Islet precursor cell (in vitro differentiated cells): ENCODE measurements at regions not wholly inside any gene's neighbourhood (a gene's known extent, or its start where the extent isn't known, plus 50 kb on each side); places are given as distances from the start of the nearest gene placed in this dataset.
A peak's percentile ranks its signal among the peaks of the same experiment; 100 is the strongest.

ENCODE experiments used
- DNase-seq: peaks from one replicate; pipeline ENCODE4 v3.0.0-alpha.2; 2018

DNA sequence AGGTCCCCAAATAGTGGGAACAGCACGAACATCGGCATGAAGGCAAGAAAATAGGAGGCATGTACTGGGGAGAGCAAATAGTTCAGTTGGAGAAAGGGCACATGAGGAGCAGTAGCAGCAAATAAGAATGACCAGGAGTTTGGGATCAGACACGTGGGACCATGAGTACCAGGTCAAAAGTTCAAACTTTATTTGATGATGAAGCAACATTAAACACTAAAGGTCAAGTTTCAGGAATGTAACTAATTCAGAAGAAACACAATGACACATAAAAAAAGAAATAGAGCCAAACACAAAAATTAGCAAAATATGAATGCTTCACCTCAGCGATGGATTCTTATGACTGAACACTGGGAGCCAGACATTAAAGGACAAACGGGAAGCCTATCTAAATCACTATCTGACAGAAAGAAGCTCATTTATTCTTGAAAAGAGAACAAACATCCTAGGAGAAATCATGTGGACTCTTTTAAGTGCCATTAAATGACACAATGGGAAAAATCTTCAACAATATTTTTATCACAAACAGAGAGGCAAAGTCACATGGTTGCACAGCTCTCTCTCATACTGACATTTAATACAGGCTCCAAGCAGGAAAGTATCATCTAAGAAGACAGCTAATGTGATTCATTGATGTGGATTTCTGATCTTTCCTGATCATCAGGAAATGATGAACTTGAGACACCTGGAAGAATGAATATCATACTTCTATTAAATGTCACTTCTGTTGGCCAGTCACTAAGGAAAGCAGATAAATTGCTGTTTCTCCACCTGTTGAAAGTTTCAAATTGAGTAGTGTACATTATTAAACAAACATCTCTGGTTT lies 216.9 kb upstream of the THBS1 start:
- DNase-seq, result no peak

DNA sequence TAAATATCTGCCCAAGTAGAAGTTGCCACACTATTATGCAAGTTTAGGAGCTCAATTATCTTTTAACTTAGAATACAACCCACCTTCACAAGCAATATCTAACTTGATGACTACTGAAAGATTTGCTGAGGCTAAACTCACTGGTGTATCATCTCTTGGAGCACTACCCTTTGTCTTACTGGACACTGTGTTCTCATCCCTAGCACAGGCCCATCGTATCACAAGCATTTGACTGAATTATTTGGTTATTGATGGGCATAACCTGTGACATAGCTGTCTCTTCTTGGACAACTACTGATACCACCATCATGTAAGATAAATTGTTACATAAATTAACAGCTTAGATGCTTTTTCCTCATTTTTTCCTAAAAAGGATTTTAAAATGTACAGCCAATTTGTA lies 216.2 kb upstream of the THBS1 start:
- no peak for DNase-seq

DNA sequence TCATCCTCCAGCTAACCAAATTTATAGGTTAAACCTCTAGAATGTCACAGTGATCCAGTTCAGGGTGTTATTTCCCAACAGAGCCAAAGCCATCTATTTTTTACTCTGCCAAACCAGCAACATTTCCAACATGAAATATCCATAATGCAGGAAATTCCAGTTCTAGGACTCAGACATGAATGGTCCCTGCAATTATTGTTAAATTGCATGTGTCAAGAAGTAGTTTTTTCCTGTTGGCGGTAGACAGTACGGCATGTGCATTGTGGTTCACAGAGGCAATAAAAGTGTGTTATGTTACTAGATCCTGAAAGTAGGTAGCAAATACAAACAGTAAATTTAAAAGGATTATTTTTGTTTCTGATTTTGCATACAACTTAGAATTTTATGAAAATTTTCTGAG lies 215.7 kb upstream of the THBS1 start:
- no peak for DNase-seq

DNA sequence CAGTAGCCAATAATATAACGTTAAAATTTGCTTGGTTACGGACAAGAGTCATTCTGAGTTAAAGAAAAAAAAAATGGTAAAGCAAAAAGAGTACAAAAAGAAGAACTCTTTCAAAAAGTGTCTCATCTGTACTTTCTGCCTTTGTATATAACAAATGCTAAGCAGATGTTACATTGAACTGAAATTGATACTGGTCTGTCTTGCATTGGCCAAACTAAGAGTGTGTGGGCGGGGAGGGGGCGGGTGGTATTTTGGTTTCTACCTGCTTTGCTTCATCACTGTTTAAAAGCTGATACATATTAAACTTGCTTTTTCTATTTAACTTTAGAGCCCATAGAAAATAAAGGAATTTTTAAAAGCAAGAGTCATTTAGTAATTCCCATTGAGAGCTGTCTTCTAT lies 215.0 kb upstream of the THBS1 start:
- DNase-seq, result no peak

DNA sequence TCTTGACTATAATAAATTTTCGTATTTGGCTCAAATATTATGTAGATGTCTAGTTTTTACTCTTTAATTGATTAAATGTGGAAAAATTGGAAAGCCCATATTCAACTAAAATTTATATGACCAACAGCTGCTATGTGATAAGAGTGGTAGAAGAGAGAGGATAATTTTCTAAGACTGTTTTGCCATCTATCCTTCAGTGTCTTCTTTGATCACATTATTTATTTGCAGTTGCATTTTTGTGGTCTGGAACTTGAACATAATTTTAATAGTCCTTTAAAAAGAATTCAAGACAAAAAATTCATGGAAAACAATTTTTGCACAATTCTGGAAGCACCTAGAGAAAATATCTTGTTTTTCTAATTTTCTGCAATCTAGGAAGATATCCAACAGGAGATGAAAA lies 213.3 kb upstream of the THBS1 start:
- no peak for DNase-seq

DNA sequence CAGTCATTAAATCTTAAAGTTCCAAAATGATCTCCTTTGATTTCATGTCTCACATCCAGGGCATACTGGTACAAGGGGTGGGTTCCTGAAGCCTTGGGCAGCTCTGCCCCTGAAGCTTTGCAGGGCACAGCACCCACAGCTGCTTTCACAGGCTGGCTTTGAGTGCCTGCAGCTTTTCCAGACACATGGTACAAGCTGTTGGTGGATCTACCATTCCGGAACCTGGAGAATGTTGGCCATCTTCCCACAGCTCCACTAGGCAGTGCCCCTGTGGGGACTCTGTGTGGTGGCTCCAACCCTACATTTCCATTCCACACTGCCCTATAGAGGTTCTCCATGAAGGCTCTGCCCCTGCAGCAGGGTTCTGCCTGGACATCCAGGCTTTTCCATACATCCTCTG lies 211.1 kb upstream of the THBS1 start:
- DNase-seq, result no peak

DNA sequence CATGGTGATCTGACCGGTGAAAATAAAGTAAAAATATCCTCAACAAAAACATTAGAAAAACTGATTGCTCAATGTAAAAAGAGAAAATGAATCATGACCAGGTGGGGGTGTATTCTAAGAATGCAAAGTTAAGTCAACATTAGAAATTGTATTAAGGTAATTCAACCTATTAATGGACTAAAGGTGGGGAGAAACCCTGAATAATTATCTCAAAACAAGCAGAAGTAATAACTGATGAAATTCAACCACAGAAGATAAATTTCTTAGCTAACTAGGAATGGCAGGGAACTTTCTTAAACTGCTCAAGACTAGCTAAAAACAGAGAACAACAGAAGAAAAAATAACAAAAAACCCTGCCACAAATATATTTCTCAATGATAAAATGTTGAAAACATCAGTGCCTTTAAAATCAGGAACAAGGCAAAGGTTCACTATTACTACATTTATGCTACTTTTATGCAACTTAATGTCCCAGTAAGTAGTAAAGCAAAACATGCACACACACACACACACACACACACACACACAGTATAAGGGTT lies 204.4 kb upstream of the THBS1 start:
- DNase-seq, result no peak

DNA sequence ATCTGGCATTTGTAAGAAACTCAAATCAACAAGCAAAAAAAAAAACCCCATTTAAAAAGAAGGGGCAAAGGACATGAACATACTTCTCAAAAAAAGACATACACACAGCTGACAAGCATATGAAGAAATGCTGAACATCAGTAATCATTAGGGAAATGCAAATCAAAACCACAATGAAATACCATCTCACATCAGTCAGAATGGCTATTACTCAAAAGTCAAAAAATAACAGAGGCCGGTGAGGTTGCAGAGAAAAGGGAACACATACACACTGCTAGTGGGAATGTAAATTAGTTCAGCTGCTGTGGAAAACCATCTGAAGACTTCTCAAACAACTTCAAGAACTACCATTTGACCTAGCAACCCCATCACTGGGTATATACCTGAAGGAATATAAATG lies 199.4 kb upstream of the THBS1 start:
- DNase-seq, result no peak

DNA sequence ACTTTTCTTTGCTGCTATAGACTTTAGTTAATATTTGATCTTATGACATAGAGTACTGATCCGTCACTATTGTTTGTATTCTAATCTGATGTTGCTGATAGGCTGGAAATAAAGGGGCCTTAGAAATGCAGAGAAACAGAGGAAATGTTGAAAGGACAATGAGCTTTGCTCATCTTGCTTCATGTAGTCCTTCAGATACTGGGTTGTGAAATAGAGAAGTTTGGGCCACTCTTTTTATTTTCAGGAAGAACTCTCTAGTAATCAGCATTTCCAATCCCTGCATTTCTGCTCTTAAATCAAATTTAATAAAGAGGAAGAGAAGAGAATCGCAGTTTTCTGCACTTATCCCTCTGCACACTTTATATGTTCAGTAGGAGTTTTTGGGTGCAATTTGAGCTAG lies 192.8 kb upstream of the THBS1 start:
- no peak for DNase-seq

DNA sequence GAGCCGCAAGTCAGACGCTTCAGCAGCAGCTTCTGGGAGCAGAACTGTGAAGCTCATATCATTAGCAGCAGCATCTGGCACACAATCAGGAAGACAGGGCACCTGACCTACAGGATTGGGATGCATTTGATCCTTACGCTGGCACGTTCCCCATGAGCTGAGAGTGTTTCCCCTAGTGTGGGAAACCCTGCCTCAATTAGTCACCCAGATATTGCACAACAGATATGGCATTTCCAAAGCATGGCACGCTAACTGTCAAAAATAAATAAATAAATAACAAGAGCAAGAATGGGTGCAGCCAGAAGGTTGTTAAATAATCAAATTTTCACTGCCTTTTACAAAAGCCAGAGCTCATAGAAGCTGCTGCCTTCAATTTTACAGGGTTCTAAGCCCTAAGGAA lies 189.6 kb upstream of the THBS1 start:
- no peak for DNase-seq

DNA sequence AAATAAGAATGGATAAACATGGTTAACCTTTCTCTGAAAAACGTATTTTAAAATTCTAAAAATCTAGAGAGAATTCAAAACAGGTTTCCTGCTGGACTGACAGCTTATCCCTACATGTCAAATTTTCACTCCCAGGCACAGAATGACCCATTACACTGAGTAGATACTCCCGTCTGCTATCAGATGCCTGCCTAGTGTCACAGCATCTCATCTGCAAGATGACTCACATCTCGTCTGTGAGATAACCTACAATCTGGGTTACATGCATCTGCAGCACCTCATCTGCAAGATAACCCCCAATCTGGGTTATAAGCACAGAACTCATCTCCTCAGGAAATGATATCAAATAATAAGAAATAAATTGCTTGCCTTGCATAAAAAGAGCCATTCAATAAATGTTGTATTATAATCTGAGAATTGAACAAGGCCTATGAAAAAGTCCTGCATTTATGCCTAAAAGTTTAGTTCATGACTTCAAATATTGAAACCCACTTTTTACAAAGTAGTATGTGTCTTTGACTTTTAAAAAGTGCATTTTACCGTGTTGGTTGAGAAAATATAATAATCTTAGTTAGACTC lies 188.3 kb upstream of the THBS1 start:
- peak; percentile 76 for DNase-seq

DNA sequence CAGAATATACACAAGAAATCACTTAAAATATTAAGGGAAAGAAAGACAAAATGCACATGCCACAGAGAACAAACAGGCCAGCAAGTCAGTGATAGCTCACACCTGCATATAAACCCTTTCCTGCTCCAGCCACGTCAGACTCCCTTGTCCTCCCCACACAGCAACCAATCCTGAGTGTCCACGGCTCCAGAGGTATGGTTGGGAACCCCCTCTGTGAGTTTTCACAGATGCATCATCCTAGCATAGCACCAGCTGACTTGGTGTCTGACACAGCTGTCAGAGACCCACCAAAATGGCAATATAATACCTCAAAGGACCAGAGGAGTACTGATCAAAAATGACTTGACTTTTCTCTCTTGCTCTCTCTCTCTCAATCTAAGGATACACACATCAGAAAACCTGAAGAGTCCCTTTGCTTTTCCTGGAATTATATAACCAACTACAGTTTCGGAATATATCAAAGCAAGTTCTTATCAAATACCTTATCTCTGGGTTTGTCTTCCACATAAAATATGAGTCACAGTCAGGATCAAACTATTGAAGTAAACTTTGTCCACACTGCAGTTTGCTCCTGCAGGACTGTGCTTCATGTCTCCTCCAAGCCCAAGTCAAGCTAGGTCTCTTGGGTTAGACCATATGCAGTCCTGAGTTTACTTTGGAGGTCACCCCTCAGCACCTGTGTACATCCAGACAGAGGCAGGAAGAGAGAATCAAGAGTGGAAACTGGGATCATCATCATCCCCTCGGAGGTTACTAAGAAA lies 187.1 kb upstream of the THBS1 start:
- no peak for DNase-seq

DNA sequence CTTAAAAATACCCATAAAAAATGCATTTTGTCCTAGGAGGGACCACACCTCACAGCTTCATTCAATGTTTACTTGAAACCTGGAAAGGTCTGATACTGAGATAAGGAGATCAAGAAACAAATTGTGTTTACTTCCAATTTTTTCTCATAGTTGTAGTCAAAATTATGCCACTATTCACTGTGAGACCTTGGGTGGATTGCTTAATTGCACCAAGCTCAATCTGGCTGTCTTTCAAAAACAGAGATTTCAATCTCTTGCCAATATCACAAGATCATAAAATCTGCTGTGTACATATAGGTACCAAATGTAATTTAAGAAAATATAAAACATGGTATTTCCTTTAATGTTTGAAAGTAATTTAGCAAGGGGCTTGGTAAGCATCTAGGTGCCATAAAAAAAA lies 186.4 kb upstream of the THBS1 start:
- no peak for DNase-seq

DNA sequence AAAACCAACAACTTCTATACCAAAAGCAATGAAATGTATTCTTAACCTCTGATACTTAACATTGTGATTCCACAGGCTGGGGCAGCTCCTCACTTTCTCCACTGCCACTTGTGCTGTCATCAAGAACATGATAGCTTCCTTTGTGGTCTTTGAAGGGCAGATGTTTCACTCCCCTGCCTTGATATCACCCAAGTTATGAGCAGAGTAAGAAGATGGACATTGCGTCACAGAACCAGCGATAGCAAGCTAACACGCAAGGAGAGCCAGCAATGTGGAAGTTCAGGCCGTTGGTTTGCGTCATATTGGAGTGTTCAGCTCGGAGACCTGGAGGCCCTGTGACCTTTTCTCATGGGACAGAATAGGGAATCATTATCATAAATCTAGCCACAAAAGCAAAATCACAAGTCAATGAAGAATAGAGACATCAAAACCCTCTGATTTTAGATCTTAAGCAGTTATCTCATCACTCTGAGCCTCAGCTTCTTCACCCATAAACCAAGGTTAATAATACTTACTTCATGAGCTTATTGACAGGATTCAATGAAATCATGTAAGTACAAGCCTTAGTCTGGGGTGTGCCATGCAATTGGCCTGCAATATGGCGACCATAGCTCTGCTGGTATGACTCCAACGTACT lies 183.8 kb upstream of the THBS1 start:
- no peak for DNase-seq

DNA sequence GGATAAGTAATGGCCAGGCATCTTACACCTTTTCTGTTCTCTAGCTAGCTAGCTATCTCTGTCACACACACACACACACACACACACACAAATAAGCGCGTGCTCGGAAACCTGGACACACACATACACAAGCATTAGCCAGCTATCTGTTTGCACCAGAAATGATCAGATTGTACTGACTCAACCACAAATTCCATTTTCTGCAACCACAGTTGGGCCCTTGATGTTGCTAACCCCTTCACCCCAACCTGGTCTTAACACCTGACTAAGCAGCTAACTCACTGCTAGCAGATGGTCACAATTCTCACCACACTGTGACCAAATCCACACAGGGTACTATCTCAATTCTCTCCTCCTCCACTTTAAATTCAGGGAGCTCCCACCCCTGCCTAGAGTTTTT lies 183.0 kb upstream of the THBS1 start:
- DNase-seq, result no peak

DNA sequence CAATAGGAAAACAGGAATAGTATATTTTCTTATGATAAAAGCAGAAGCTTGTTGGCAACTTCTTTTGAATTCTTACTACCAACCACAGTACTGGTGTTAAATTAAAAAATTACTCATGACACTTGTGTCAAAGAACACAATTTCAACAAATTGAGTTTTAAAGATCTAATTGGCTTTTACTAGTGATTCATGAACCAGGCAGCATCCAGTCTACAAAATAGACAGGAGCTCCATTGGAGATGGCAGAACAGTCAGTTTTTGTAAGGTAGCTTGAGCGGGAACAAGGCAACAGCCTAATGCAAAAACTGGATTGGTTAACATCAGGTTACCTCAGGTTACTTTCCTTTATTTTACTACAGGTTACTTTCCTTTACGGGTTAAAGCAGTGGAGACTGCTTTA lies 181.3 kb upstream of the THBS1 start:
- DNase-seq, result no peak

DNA sequence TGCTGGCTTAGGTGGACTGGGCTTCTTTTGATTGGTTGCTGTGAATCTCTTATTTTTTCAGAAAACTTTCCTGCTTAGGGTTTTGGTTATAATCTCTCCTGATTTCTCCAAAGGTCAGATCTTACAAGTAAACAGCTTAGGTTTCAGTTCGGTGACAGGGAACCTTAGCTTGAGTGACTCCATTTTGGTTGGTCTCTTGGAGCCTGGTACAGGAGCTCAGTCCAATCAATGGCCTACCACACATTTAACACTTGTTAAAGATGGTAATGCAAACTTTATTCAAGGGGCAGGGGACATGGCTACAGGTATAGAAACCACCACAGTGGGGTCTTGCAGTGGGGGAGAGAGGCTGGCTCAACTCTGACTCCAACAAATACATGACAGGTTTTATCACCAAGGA lies 180.9 kb upstream of the THBS1 start:
- no peak for DNase-seq

DNA sequence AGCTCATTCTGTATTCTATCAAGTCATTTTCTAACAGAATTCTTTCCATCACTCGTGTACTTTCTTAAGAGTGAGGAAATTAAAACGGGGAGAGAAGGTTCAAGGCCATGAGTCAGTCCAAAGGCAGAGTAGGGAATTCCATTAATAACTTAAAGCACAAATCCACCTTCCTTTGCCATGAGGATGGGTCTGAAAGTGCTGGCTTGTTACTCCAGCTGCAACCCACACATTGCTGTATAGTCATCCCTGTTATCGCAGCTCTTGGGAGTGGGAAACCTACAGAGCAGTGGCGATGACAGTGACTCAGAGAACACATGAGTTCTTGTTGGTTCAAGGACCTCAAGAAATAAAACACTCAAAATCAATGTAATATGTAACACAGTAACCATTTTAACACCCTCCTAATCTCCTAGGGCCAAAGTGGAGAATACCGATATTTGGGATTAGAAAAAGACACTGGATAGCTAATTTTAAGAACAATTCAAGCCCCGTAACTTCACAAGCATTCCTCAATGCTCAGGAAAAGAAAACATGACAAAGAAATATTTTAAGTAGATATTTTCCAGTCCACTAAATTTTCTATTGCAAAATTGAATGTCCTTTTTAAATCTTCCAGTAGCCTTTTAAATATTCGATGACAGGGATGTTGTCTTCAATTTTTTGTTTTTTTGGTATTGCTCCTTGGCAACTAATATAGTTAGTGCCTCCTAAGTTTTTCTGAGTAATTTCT lies 179.9 kb upstream of the THBS1 start:
- DNase-seq, result no peak

DNA sequence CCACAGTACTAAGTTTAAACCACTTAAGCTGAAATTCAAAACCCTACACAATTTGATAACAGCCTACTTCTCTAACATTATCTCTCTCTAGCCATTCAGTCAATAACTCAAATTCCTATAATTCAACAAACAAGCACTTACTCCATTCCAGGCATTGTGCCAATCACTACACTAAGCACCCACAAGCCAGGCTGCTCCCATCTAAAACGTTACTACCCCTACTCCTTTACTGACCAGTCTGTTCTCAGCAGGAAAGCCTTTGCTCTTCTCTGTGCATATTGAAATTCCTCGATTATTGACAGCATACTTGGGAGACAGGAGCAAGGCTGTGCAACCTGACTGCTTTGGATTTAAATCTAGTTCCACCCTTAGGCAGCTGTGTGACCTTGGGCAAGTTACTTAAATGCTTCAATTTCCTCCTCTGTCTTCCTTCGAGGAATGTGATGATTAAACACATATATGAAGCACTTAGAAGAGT lies 177.2 kb upstream of the THBS1 start:
- DNase-seq, result no peak

DNA sequence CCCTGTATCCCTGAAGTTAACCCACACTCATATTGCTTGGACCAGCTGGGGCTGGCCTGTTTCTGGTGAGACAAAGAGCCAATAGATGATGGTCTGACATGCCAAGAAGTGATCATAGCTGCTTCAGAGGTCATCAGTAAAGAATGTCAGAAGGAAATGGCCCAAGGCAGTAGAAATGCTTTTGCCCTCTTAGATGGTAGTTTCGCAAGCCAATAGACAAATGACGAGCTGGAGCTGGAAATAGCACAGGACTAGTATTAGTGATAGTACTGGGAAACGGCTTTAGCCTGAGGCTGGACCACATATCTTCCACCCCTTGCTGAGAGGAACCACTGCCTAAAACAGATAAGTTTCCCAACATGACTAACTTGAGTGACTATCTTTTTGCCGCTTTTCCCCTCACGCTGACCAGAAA lies 176.1 kb upstream of the THBS1 start:
- DNase-seq, result peak; percentile 97

DNA sequence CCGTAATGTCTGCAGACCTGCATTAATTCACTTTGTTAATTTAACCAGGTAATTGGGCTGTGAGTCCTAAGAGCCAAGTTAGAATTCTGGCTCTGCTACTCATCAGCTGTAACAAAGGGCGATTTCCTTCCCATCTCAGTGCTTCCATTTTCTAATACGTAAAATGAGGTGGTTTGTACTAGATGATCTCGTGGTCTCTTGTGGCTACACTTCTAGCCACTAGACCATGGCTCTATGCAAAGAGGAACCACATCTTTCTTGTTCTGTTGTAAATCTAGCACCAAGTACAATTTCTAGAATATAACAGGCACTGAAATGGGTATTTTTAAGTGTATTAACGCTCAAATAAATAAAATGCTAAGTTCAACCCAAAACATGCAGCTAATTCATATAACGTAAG lies 174.4 kb upstream of the THBS1 start:
- no peak for DNase-seq

DNA sequence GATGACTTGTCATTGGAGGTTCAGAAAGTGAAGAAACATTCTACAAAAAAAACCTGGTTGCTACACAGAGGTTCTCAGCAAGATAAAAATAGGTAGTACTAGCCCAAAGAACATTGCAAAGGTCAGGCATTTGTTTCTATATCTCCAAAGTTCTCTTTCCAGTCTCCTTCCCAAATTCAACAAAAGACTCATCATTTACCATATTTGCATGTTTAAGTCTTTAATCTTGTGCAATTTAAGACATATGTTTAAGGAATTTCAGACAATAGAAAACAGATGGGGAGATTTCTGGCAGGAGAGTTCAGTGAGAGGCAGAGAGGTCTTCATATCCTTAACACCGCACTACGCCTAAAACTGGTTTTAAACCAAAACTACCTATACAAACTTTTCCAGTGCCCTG lies 173.8 kb upstream of the THBS1 start:
- no peak for DNase-seq
